ENCODE measurements at regions not wholly inside any gene's neighbourhood (a gene's known extent, or its start where the extent isn't known, plus 50 kb on each side); places are given as distances from the start of the nearest gene placed in this dataset.
"Not testable (repeated sequence)": the region's sequence is repeated elsewhere in the genome, so short reads cannot be mapped to it uniquely, and the experiment has no call there.

GRCh38 chr6:48994811-48995210 lies 468.2 kb downstream of the MMUT start:
- DNase-seq (ENCODE audit: low read depth), result no peak

GRCh38 chr6:48990739-48991138 lies 472.3 kb downstream of the MMUT start:
- no peak for DNase-seq (ENCODE audit: low read depth)

- DNase-seq (ENCODE audit: low read depth), result no peak
These were observed 476.2 kb downstream of the MMUT start for GRCh38 chr6:48986845-48987244.

- no peak for DNase-seq (ENCODE audit: low read depth)
These were observed 476.9 kb downstream of the MMUT start for GRCh38 chr6:48986105-48986504.

GRCh38 chr6:48985025-48985424 lies 478.0 kb downstream of the MMUT start:
- DNase-seq (ENCODE audit: low read depth), result no peak

GRCh38 chr6:48983968-48984367 lies 479.1 kb downstream of the MMUT start:
- not testable (repeated sequence) for DNase-seq (ENCODE audit: low read depth)

- DNase-seq (ENCODE audit: low read depth), result no peak
These were observed 479.7 kb downstream of the MMUT start for GRCh38 chr6:48983377-48983776.

GRCh38 chr6:48979806-48980205 lies 483.2 kb downstream of the MMUT start:
- no peak for DNase-seq (ENCODE audit: low read depth)

GRCh38 chr6:48979085-48979484 lies 484.0 kb downstream of the MMUT start:
- DNase-seq (ENCODE audit: low read depth), result no peak

- DNase-seq (ENCODE audit: low read depth), result no peak
These were observed 485.0 kb downstream of the MMUT start for GRCh38 chr6:48978016-48978415.

GRCh38 chr6:48977573-48977972 lies 485.5 kb downstream of the MMUT start:
- DNase-seq (ENCODE audit: low read depth), result no peak

GRCh38 chr6:48973491-48973890 lies 489.6 kb downstream of the MMUT start:
- no peak for DNase-seq (ENCODE audit: low read depth)

GRCh38 chr6:48961781-48962415 lies 501.2 kb downstream of the MMUT start:
- no peak for DNase-seq (ENCODE audit: low read depth)

- no peak for DNase-seq (ENCODE audit: low read depth)
These were observed 503.6 kb downstream of the MMUT start for GRCh38 chr6:48959251-48960060.

- no peak for DNase-seq (ENCODE audit: low read depth)
These were observed 505.3 kb downstream of the MMUT start for GRCh38 chr6:48957781-48958180.

- DNase-seq (ENCODE audit: low read depth), result no peak
These were observed 511.1 kb downstream of the MMUT start for GRCh38 chr6:48951917-48952316.

GRCh38 chr6:48944276-48944675 lies 518.8 kb downstream of the MMUT start:
- DNase-seq (ENCODE audit: low read depth), result not testable (repeated sequence)

- DNase-seq (ENCODE audit: low read depth), result no peak
These were observed 529.9 kb downstream of the MMUT start for GRCh38 chr6:48933136-48933535.

- no peak for DNase-seq (ENCODE audit: low read depth)
These were observed 534.1 kb downstream of the MMUT start for GRCh38 chr6:48928937-48929336.

GRCh38 chr6:48922837-48923236 lies 540.2 kb downstream of the MMUT start:
- DNase-seq (ENCODE audit: low read depth), result no peak

- no peak for DNase-seq (ENCODE audit: low read depth)
These were observed 543.5 kb downstream of the MMUT start for GRCh38 chr6:48919555-48919954.

GRCh38 chr6:48917233-48917632 lies 545.8 kb downstream of the MMUT start:
- no peak for DNase-seq (ENCODE audit: low read depth)

GRCh38 chr6:48916607-48917006 lies 546.4 kb downstream of the MMUT start:
- no peak for DNase-seq (ENCODE audit: low read depth)

- DNase-seq (ENCODE audit: low read depth), result no peak
These were observed 547.5 kb downstream of the MMUT start for GRCh38 chr6:48915591-48915990.
